ENCODE measurements at regions not wholly inside any gene's neighbourhood (a gene's known extent, or its start where the extent isn't known, plus 50 kb on each side); places are given as distances from the start of the nearest gene placed in this dataset.

GRCh38 chr13:69566104-69566716 is 541.4 kb upstream of the ATXN8OS start:
- H3K27ac ChIP-seq (ENCODE audit: extremely low read depth, low read depth, low read length), result no peak overlapping the region
- ChIA-PET POLR2A (no interaction called here), CTCF (interaction anchor here (0.6 to 2.8 kb wide), 10 partner anchors 8 to 773 kb away, joined by 3 to 10 read pairs (median 6); no protein-coding TSS in a partner anchor)
- H3K4me1 ChIP-seq (ENCODE audit: control insufficient read depth, insufficient read depth, low read length), result no peaks in the 10 kb centered on the region
- TF ChIP-seq SP3 (tag by site-specific recombination; IDR thresholded peaks at IDR 0.05), result no peak
- peak; percentile 79 for TF ChIP-seq SETDB1 (IDR thresholded peaks at IDR 0.05; ENCODE audit: insufficient read length, low read length)
- no peaks in the 10 kb centered on the region for H3K9me3 ChIP-seq (ENCODE audit: control insufficient read depth, insufficient read depth, low read depth, low read length)
- H3K36me3 ChIP-seq (ENCODE audit: control insufficient read depth in 2 of 2, insufficient read depth in 1 of 2, low read length in 2 of 2), result no peaks in the 10 kb centered on the region
- no peak overlapping the region for H3K4me3 ChIP-seq (ENCODE audit: low read depth, low read length)

GRCh38 chr13:69565334-69565733 is 542.3 kb upstream of the ATXN8OS start:
- Histone ChIP-seq H3K4me3 (ENCODE audit: low read depth, low read length) (no peak overlapping the region), H3K4me1 (ENCODE audit: control insufficient read depth, insufficient read depth, low read length) (no peaks in the 10 kb centered on the region), H3K36me3 (ENCODE audit: control insufficient read depth in 2 of 2, insufficient read depth in 1 of 2, low read length in 2 of 2) (no peaks in the 10 kb centered on the region), H3K27ac (ENCODE audit: extremely low read depth, low read depth, low read length) (no peak overlapping the region), H3K9me3 (ENCODE audit: control insufficient read depth, insufficient read depth, low read depth, low read length) (no peaks in the 10 kb centered on the region)
- ChIA-PET CTCF (interaction anchor here (0.6 to 2.8 kb wide), 10 partner anchors 11 to 883 kb away, joined by 3 to 10 read pairs (median 6); no protein-coding TSS in a partner anchor), POLR2A (no interaction called here)
- TF ChIP-seq ZNF830 (tag by site-specific recombination; IDR thresholded peaks at IDR 0.05; ENCODE audit: low read depth) (no peak), ZXDB (tag by site-specific recombination; IDR thresholded peaks at IDR 0.05) (peak; percentile 51; the same call in 1 of the 2 replicates), TCF7L2 (IDR thresholded peaks at IDR 0.05; ENCODE audit: borderline replicate concordance, low read depth, low read length) (peak; percentile 92), GLI2 (tag by site-specific recombination; IDR thresholded peaks at IDR 0.05; ENCODE audit: borderline replicate concordance, low read depth) (peak; percentile 46; the same call in 1 of the 2 replicates), ZBTB8A (tag by site-specific recombination; IDR thresholded peaks at IDR 0.05) (0 out of 2 replicates have a peak, but pooled peaks have one; percentile 14), ZNF398 (tag by site-specific recombination; IDR thresholded peaks at IDR 0.05) (peak; percentile 75), RBAK (tag by site-specific recombination; IDR thresholded peaks at IDR 0.05) (no peak), SP7 (tag by site-specific recombination; IDR thresholded peaks at IDR 0.05) (peak; percentile 36; the same call in 1 of the 2 replicates), TRIM28 (IDR thresholded peaks at IDR 0.05; ENCODE audit: borderline replicate concordance, low read length) (peak; percentile 98), ZNF394 (tag by site-specific recombination; IDR thresholded peaks at IDR 0.05; ENCODE audit: borderline replicate concordance) (no peak), GLIS2 (tag by site-specific recombination; IDR thresholded peaks at IDR 0.05) (no peak), ZNF510 (tag by site-specific recombination; IDR thresholded peaks at IDR 0.05; ENCODE audit: insufficient replicate concordance) (no peak), ZNF843 (tag by site-specific recombination; IDR thresholded peaks at IDR 0.05) (peak; percentile 62), ZNF133 (tag by site-specific recombination; IDR thresholded peaks at IDR 0.05) (no peak), ZNF148 (tag by site-specific recombination; IDR thresholded peaks at IDR 0.05; ENCODE audit: borderline replicate concordance) (no peak), PRDM6 (tag by site-specific recombination; IDR thresholded peaks at IDR 0.05) (peak; percentile 44), KLF16 (tag by site-specific recombination; IDR thresholded peaks at IDR 0.05) (no peak), ELK4 (IDR thresholded peaks at IDR 0.05; ENCODE audit: borderline replicate concordance, low read depth, low read length) (no peak), KLF9 (tag by site-specific recombination; IDR thresholded peaks at IDR 0.05; ENCODE audit: low read depth) (no peak), ZNF354C (tag by site-specific recombination; IDR thresholded peaks at IDR 0.05; ENCODE audit: borderline replicate concordance, low read depth) (no peak), ZIC2 (tag by site-specific recombination; IDR thresholded peaks at IDR 0.05) (0 out of 2 replicates have a peak, but pooled peaks have one; percentile 7)
- TF ChIP-seq, protein P1, sequence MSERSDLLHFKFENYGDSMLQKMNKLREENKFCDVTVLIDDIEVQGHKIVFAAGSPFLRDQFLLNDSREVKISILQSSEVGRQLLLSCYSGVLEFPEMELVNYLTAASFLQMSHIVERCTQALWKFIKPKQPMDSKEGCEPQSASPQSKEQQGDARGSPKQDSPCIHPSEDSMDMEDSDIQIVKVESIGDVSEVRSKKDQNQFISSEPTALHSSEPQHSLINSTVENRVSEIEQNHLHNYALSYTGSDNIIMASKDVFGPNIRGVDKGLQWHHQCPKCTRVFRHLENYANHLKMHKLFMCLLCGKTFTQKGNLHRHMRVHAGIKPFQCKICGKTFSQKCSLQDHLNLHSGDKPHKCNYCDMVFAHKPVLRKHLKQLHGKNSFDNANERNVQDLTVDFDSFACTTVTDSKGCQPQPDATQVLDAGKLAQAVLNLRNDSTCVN (tag by site-specific recombination; optimal IDR thresholded peaks at IDR 0.05), result no peak
- TF ChIP-seq, protein P2, sequence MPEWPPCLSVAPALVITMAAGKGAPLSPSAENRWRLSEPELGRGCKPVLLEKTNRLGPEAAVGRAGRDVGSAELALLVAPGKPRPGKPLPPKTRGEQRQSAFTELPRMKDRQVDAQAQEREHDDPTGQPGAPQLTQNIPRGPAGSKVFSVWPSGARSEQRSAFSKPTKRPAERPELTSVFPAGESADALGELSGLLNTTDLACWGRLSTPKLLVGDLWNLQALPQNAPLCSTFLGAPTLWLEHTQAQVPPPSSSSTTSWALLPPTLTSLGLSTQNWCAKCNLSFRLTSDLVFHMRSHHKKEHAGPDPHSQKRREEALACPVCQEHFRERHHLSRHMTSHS (tag by site-specific recombination; IDR thresholded peaks at IDR 0.05), result no peak
